Liver (tissue), 7 donors: ENCODE measurements at regions not wholly inside any gene's neighbourhood (a gene's known extent, or its start where the extent isn't known, plus 50 kb on each side); places are given as distances from the start of the nearest gene placed in this dataset.
"Not testable (repeated sequence)": the region's sequence is repeated elsewhere in the genome, so short reads cannot be mapped to it uniquely, and the experiment has no call there.

ENCODE experiments used
- DNase-seq: peaks from one replicate; pipeline ENCODE4 v3.0.0-alpha.2; 2017; ENCODE audit warnings: low spot score
- H3K27ac ChIP-seq, 2 donors: one replicate each; pipeline ENCODE4 v1.7.0; 2013; ENCODE audit warnings: inconsistent platforms in 2 of 2, low read length in 2 of 2, control low read depth in 1 of 2, low read depth in 1 of 2, mild to moderate bottlenecking in 1 of 2
- H3K27me3 ChIP-seq, 4 donors: one replicate each; pipeline versions ENCODE4 v1.6.1 to v1.7.0; 2013; ENCODE audit warnings: low read length in 3 of 4, inconsistent platforms in 1 of 4, mild to moderate bottlenecking in 1 of 4, moderate library complexity in 1 of 4; ENCODE audit not compliant: control insufficient read depth in 4 of 4, insufficient read depth in 4 of 4
- H3K36me3 ChIP-seq, 4 donors: one replicate each; pipeline versions ENCODE4 v1.6.1 to v1.7.0; 2013; ENCODE audit warnings: low read length in 3 of 4, mild to moderate bottlenecking in 3 of 4, low read depth in 1 of 4, moderate library complexity in 1 of 4; ENCODE audit not compliant: control insufficient read depth in 4 of 4, insufficient read depth in 3 of 4
- H3K4me1 ChIP-seq, 4 donors: one replicate each; pipeline versions ENCODE4 v1.6.1 to v1.7.0; 2013; ENCODE audit warnings: low read length in 3 of 4, mild to moderate bottlenecking in 3 of 4, moderate library complexity in 1 of 4; ENCODE audit not compliant: control insufficient read depth in 4 of 4, insufficient read depth in 4 of 4
- H3K4me3 ChIP-seq, 3 donors: one replicate each; pipeline versions ENCODE4 v1.6.1 to v1.7.0; 2013; ENCODE audit warnings: low read length in 3 of 3, control low read depth in 1 of 3, low read depth in 1 of 3, mild to moderate bottlenecking in 1 of 3
- H3K9ac ChIP-seq, 2 donors: one replicate each; pipeline ENCODE4 v1.7.0; 2013; ENCODE audit warnings: low read length in 2 of 2, mild to moderate bottlenecking in 2 of 2, moderate library complexity in 2 of 2, control low read depth in 1 of 2, low read depth in 1 of 2
- H3K9me3 ChIP-seq, 4 donors: one replicate each; pipeline versions ENCODE4 v1.6.1 to v1.7.0; 2013; ENCODE audit warnings: low read length in 3 of 4; ENCODE audit not compliant: control insufficient read depth in 4 of 4
- EGR1 ChIP-seq, 2 donors: IDR thresholded peaks; 2 replicates each; pipeline ENCODE4 v1.6.1; 2016 to 2018; ENCODE audit warnings: antibody characterized with exemption in 2 of 2, low read depth in 2 of 2
- FOXA1 ChIP-seq: IDR thresholded peaks from 2 replicates; pipeline ENCODE4 v1.6.1; 2016; ENCODE audit warnings: antibody characterized with exemption
- FOXA2 ChIP-seq: IDR thresholded peaks from 2 replicates; pipeline ENCODE4 v1.6.1; 2016; ENCODE audit warnings: antibody characterized with exemption
- GABPA ChIP-seq, 2 donors: IDR thresholded peaks in 1 of 2; conservative IDR thresholded peaks in 1 of 2; 2 replicates each; pipeline ENCODE4 v1.6.1; 2016; ENCODE audit warnings: antibody characterized with exemption in 2 of 2, mild to moderate bottlenecking in 1 of 2, moderate library complexity in 1 of 2
- HNF4A ChIP-seq, 2 donors: conservative IDR thresholded peaks; 2 replicates each; pipeline ENCODE4 v1.6.1; 2016; ENCODE audit warnings: antibody characterized with exemption in 2 of 2, mild to moderate bottlenecking in 2 of 2
- HNF4G ChIP-seq: IDR thresholded peaks from 2 replicates; pipeline ENCODE4 v1.6.1; 2016; ENCODE audit warnings: antibody characterized with exemption
- JUND ChIP-seq, 2 donors: IDR thresholded peaks; 2 replicates each; pipeline ENCODE4 v1.6.1; 2016; ENCODE audit warnings: antibody characterized with exemption in 2 of 2
- NR2F2 ChIP-seq: IDR thresholded peaks from 2 replicates; pipeline ENCODE4 v1.6.1; 2016; ENCODE audit warnings: antibody characterized with exemption
- RAD21 ChIP-seq, 2 donors: IDR thresholded peaks; 2 replicates each; pipeline ENCODE4 v1.6.1; 2016; ENCODE audit warnings: antibody characterized with exemption in 2 of 2, mild to moderate bottlenecking in 2 of 2
- RXRA ChIP-seq, 2 donors: IDR thresholded peaks; 2 replicates each; pipeline ENCODE4 v1.6.1; 2017 to 2018; ENCODE audit warnings: antibody characterized with exemption in 2 of 2, mild to moderate bottlenecking in 1 of 2
- SP1 ChIP-seq: IDR thresholded peaks from 2 replicates; pipeline ENCODE4 v1.6.1; 2018; ENCODE audit warnings: antibody characterized with exemption, mild to moderate bottlenecking
- TAF1 ChIP-seq: conservative IDR thresholded peaks from 2 replicates; pipeline ENCODE4 v1.6.1; 2016; ENCODE audit warnings: antibody characterized with exemption, mild to moderate bottlenecking
- YY1 ChIP-seq: IDR thresholded peaks from 2 replicates; pipeline ENCODE4 v1.6.1; 2016; ENCODE audit warnings: antibody characterized with exemption, mild to moderate bottlenecking
- WGBS: extraction: QIAGEN DNeasy Blood & Tissue Kit; methylation state at CpG from one replicate; pipeline ENCODE4 v1.1.7; 2013; 5-methylcytosine and 5-hydroxymethylcytosine counted together
- TF ChIP-seq, protein P1 (sequence below): IDR thresholded peaks from 2 replicates; pipeline ENCODE4 v1.6.1; 2016; ENCODE audit warnings: antibody characterized with exemption
- TF ChIP-seq, protein P2 (sequence below): IDR thresholded peaks from 2 replicates; pipeline ENCODE4 v1.6.1; 2016; ENCODE audit warnings: antibody characterized with exemption, mild to moderate bottlenecking
- TF ChIP-seq, protein P3 (sequence below): IDR thresholded peaks from 2 replicates; pipeline ENCODE4 v1.6.1; 2016; ENCODE audit warnings: antibody characterized with exemption
- donor health status: healthy.
- donor health status: healthy.
- donor health status: healthy.
- donor health status: healthy.

DNA sequence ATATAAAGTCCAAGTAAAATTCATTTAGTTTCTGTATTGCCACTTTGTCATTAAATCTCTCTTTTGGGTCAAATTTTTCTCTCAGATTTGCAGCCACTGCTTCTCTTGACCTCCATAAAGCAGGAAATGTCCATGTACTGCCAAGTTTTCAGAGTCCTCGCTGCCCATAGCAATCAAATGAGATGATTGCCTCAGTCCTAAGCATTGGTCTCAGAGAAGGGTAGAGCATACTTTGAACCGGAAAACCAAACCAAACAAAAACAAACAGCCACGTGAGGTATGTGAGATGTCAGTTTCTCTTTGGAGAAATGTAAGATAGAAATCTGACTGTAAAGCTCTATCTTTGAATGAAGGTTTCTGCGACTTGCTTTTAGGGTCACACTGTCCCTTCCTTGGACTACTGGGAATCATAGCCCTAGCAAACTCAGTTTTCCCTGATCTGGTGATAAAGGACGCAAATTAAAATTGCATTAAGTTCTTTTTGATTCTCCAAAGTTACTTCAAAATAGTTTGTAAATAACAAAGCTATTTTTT, 505.4 kb upstream of the CITED2 start (continued):
- TF ChIP-seq YY1 (peak; percentile 40), SP1 (peak; percentile 48), FOXA2 (no peak), JUND (IDR thresholded peaks at IDR 0.05) (no peak), TAF1 (no peak)
- TF ChIP-seq, protein P1, sequence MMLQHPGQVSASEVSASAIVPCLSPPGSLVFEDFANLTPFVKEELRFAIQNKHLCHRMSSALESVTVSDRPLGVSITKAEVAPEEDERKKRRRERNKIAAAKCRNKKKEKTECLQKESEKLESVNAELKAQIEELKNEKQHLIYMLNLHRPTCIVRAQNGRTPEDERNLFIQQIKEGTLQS, result no peak

DNA sequence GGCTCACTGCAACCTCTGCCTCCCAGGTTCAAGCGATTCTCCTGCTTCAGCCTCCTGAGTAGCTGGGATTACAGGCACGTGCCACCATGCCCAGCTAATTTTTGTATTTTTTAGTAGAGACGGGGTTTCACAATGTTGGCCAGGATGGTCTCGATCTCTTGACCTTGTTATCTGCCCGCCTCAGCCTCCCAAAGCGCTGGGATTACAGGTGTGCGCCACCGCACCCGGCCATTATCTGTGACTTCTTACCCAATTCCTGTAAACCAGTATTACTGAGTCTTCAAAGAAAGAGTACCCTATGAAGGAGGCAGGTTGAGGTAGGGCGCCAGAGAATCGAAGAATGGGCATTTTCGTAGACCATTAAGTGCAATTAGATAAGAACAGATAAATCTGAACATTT, 504.8 kb upstream of the CITED2 start:
- H3K4me3 ChIP-seq, H3K36me3 ChIP-seq, H3K4me1 ChIP-seq, H3K9ac ChIP-seq, H3K27me3 ChIP-seq, H3K9me3 ChIP-seq, H3K27ac ChIP-seq, DNase-seq: not testable (repeated sequence)
- WGBS, result 98% methylated on average over 12 of the region's 12 CpGs

DNA sequence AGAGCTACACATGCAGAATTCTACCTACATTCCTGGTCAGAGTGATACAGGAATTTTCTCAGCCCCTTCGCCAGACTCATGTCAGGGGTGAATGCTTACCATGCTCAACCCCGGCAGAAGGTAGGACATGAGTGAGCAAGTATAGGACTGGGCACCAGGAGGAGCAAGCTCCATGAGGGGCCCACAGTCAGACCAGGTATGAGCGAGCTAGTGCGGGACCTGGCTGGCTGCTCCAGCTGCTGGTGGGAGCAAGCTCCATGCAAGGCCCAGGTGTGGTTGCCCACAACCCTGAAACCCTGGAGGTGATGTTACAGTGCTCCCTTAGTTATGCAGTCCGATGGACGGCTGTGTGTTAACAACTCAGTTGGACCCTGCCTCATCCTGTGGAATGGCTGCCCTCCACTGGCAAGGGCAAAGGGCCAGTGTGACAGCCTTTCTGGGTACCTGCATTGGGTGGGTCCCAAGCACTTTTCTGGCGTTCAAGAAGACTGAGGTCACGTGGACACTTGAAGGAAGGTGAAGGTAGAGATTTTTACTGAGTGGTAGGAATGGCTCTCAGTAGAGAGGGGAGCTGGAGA, 503.5 kb upstream of the CITED2 start:
- H3K36me3 ChIP-seq, result no peaks in the 10 kb centered on the region
- H3K27ac ChIP-seq, result no peak overlapping the region
- no peak overlapping the region for H3K9ac ChIP-seq
- H3K4me3 ChIP-seq, result no peak overlapping the region
- no peak for DNase-seq
- TF ChIP-seq, protein P2, sequence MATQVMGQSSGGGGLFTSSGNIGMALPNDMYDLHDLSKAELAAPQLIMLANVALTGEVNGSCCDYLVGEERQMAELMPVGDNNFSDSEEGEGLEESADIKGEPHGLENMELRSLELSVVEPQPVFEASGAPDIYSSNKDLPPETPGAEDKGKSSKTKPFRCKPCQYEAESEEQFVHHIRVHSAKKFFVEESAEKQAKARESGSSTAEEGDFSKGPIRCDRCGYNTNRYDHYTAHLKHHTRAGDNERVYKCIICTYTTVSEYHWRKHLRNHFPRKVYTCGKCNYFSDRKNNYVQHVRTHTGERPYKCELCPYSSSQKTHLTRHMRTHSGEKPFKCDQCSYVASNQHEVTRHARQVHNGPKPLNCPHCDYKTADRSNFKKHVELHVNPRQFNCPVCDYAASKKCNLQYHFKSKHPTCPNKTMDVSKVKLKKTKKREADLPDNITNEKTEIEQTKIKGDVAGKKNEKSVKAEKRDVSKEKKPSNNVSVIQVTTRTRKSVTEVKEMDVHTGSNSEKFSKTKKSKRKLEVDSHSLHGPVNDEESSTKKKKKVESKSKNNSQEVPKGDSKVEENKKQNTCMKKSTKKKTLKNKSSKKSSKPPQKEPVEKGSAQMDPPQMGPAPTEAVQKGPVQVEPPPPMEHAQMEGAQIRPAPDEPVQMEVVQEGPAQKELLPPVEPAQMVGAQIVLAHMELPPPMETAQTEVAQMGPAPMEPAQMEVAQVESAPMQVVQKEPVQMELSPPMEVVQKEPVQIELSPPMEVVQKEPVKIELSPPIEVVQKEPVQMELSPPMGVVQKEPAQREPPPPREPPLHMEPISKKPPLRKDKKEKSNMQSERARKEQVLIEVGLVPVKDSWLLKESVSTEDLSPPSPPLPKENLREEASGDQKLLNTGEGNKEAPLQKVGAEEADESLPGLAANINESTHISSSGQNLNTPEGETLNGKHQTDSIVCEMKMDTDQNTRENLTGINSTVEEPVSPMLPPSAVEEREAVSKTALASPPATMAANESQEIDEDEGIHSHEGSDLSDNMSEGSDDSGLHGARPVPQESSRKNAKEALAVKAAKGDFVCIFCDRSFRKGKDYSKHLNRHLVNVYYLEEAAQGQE, result no peak
- TF ChIP-seq HNF4G (no peak), HNF4A (conservative IDR thresholded peaks at IDR 0.05) (peak in 1 of 2 donors; percentile 53), RAD21 (IDR thresholded peaks at IDR 0.05) (peak; percentile 58 to 62)
- peaks cover 0 to 7% (median 2%) of the 10 kb centered on the region in 4 donors for H3K4me1 ChIP-seq
- H3K9me3 ChIP-seq, result no peaks in the 10 kb centered on the region
- no peaks in the 10 kb centered on the region for H3K27me3 ChIP-seq
- WGBS, result 86% methylated on average over 8 of the region's 8 CpGs

DNA sequence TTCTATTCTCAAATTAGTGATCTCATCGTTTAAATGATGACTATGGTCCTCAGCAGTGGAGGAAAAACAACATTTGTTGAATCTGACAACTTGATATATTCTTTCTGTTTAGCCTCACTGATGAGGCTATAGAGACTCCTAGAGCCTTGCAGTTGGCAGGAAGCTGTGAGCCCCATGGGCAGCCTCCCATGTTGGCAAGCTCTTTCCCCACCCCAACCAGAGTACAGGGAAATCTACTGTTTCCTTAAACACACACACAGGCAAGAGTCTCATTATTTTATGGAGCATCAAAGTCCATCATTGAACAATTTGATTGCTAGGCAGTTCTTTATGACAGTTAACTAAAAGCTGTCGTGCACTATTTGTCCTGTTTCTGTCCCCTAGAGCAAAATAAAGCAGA, 498.2 kb upstream of the CITED2 start:
- TF ChIP-seq, protein P3, sequence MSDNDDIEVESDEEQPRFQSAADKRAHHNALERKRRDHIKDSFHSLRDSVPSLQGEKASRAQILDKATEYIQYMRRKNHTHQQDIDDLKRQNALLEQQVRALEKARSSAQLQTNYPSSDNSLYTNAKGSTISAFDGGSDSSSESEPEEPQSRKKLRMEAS, result no peak
- TF ChIP-seq TAF1, result no peak
- TF ChIP-seq RAD21 (IDR thresholded peaks at IDR 0.05), result no peak
- TF ChIP-seq SP1, result no peak
- TF ChIP-seq GABPA (IDR thresholded peaks at IDR 0.05 in 1 of 2, conservative IDR thresholded peaks at IDR 0.05 in 1 of 2), result no peak
- TF ChIP-seq EGR1 (IDR thresholded peaks at IDR 0.05; ENCODE audit: low read depth in 2 of 2), result no peak
- TF ChIP-seq YY1, result no peak
- no peak for TF ChIP-seq FOXA2
- TF ChIP-seq RXRA (IDR thresholded peaks at IDR 0.05), result no peak
- TF ChIP-seq FOXA1, result no peak
- TF ChIP-seq NR2F2, result no peak
- TF ChIP-seq, protein P1, result no peak
- TF ChIP-seq, protein P2, result no peak
- TF ChIP-seq HNF4G, result no peak
- H3K9me3 ChIP-seq, result no peaks in the 10 kb centered on the region
- no peak overlapping the region for H3K9ac ChIP-seq
- H3K4me3 ChIP-seq, result no peak overlapping the region
- no peaks in the 10 kb centered on the region for H3K36me3 ChIP-seq
- no peak overlapping the region for H3K27ac ChIP-seq
- DNase-seq, result no peak
- H3K27me3 ChIP-seq, result no peaks in the 10 kb centered on the region
- WGBS, result 46% methylated on average over 2 of the region's 2 CpGs
- peaks cover 0 to 4% (median 0%) of the 10 kb centered on the region in 4 donors for H3K4me1 ChIP-seq
